ENCODE measurements at regions not wholly inside any gene's neighbourhood (a gene's known extent, or its start where the extent isn't known, plus 50 kb on each side); places are given as distances from the start of the nearest gene placed in this dataset.

DNA sequence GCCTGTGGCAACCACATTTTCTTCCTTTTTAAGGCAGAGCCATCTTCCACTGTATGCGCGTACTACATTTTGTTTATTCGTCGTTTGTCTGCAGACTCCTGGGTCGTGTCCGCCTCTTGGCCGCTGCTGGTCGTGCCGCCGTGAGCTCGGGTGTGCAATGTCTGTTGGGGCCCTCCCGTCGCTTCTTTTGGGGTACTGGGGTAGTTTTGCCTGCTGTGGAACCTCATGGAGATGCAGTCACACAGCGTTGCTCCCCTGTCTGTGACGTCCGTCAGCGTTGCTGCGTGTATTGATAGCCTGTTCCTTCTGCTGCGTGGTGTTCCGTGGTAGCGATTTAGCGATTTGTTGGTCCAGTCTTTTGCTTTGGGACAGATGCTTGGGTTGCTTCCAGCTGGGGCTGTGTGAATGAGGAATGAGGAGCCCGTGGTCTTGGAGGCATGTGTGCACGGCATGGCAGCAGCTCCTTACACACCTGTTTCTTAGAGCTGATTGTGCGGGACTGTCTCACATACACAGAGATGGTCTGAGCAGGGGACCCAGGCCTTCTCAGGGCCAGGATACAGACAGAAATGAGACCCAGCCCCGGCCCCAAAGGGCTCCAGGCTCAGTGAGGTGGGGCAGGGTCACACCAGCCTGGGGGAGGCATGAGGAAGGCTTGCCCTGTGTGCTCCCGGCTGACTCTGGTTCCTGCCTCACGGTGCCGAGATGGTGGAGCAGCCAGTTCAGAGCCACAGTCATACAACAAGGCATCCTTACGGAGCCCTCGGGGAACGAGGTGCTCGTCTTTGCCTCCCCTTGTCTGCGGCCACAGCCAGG lies 78.4 kb upstream of the GSE1 start:
- no peak for DNase-seq (ENCODE audit: low read depth in 1 of 2, low spot score in 1 of 2)
- in situ Hi-C loops (cut with HindIII; ENCODE audit: low pct_unique_long_range_greater_than_20kb, low sequenced_read_pairs) = no loop called here
- no peak for TF ChIP-seq JUND (IDR thresholded peaks at IDR 0.05; ENCODE audit: low read depth)

DNA sequence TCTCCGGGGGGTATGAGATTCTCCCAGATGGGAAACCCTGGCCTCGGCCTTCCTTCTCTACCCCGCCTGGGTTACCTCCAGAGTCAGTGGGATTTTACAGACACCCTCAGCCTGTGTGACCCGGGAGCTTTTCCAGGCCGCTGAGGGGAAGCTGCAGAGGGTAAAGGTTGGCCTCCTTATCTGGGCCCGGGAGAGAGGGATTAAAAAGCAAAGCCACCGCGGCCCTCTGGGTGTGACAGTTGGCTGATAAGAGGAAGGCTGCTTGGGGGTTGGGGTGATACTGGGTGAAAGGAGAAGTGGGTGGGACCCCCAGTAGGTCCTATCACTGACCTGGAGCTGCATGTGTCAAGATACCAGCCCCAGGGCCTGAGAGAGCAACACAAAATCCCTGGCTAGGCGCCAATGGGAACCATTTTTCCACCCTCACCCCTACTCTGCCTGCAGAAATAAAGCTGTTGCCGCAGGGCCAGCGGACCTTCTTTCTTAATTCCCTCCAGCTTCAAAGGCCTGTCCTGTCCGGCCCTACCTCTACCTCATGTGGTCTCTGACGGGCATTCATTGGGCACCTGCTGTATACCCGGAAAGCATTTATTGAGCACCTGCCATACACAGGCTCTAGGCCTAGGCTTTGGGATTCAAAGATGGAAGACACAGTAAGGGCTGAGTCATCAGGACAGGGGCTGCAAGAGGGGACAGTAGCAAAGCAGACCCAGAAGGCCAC lies 77.6 kb upstream of the GSE1 start:
- in situ Hi-C loops (cut with HindIII; ENCODE audit: low pct_unique_long_range_greater_than_20kb, low sequenced_read_pairs) = no loop called here
- no peak for DNase-seq (ENCODE audit: low read depth in 1 of 2, low spot score in 1 of 2)
- no peak for TF ChIP-seq JUND (IDR thresholded peaks at IDR 0.05; ENCODE audit: low read depth)

DNA sequence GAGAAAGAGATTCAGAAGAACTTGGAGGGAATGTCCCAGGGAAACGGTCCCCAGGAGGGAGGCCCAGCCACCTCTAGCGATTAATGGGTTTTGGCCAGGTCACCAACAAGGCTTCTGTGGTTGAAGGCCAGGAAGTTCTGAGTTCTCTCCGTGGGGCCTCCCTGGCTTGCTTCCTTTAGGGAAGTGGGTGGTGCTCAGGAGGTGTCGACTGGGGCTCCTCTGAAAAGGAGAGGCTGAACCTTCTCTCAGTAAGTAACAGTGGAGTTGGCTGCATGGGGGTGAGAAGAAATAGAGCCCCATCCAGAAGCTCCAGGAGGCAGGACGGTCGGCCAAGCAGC lies 77.1 kb upstream of the GSE1 start:
- in situ Hi-C loops (cut with HindIII; ENCODE audit: low pct_unique_long_range_greater_than_20kb, low sequenced_read_pairs) = no loop called here
- no peak for DNase-seq (ENCODE audit: low read depth in 1 of 2, low spot score in 1 of 2)
- no peak for TF ChIP-seq JUND (IDR thresholded peaks at IDR 0.05; ENCODE audit: low read depth)

DNA sequence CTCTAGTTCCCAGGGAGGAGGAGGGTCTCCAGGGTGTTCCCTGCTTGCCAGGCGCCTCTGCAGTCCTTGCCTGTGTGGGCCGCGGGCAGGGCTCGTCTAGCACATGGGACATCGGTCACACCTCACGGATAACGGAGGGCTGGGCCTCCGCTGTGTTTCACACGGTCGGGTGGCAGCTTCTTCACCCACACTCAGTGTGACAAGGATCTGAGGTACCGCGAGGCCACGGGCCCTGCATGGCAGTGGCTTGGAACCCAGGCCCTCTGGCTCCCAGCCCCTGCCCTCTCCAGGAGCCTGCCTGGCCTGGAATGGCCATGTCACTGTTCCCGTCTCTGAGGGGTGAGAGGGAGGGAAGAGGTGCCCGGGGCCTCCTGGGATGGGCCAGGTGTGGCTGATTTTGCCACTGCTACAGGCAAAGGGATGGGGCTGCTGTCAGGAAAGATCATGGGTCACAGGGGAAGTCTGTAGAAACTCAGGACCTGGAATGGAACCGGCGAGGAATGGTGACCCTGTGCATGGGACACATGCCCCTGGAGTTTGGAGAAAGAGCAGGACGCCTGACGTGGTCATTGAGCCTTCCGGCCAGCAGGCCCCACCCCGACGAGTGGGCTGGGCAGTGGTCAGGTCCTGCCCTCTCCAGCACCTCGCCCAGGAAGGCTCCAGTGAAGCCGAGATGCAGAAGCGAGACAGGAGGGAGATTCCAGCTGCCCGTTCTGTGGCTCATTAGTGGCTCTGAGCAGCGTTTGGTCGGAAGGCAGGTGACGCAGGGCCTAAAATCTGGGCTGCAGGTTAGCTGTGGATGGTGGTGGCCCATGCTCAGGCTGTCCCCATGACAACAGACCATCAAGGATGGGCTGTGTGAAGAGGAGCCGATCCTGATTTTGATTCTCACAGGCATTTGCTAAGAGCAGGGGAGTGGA lies 76.5 kb upstream of the GSE1 start:
- TF ChIP-seq JUND (IDR thresholded peaks at IDR 0.05; ENCODE audit: low read depth) = no peak
- in situ Hi-C loops (cut with HindIII; ENCODE audit: low pct_unique_long_range_greater_than_20kb, low sequenced_read_pairs) = no loop called here
- DNase-seq (ENCODE audit: low read depth in 1 of 2, low spot score in 1 of 2) = no peak

DNA sequence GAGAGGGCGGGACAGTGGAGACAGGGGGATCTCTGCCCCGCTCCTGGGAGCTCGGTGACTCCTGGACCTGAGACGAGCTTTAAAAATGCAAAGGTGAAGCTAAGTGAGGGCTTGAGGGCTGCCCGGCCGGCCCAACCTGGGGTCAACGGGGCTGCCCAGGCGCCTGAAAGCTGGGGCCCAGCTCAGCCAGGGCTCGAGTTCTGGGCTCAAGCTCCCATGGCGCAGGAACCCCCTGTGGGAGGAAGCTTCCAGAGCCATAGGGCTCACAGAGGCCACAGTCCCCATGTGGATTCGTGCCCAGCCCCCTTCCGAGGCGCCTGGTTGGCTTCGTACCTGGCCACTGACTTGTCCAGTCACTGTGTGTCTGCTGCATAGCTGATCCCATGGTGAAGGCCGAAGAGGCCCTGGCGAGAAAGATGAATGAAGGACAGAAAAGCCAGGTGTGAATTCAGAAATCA lies 75.8 kb upstream of the GSE1 start:
- no peak for TF ChIP-seq JUND (IDR thresholded peaks at IDR 0.05; ENCODE audit: low read depth)
- in situ Hi-C loops (cut with HindIII; ENCODE audit: low pct_unique_long_range_greater_than_20kb, low sequenced_read_pairs) = no loop called here

DNA sequence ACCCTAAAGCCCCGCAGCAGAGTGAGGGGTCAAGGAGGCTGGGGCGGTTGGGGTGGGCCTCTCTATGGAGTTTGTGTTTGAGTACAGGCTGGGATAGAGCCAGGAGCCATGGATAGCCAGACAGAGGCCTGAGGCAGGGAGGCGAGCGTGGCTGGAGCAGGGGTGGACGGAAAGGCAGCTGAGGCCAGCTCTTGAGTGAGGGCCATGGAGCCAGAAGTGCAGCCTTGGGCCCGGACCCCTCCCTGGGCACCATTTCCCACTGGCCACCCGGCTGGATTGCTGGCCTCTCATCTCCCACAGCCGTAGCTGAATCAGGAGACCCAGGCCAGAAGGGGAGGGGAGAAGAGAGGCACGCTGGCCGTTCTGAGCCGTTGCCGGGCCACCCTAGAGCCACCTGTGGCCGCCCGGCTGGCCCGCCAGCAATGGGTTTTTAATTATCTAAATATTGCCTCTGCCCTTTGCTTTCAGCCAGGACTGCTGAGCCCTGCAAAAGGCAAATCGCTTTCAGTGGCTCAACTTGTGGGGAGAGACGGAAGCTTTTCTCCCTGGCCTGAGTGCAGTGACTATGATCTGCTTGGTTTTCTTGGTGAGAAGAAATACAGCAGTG lies 75.2 kb upstream of the GSE1 start:
- no peak for DNase-seq (ENCODE audit: low read depth in 1 of 2, low spot score in 1 of 2)
- TF ChIP-seq JUND (IDR thresholded peaks at IDR 0.05; ENCODE audit: low read depth) = no peak
- in situ Hi-C loops (cut with HindIII; ENCODE audit: low pct_unique_long_range_greater_than_20kb, low sequenced_read_pairs) = no loop called here

More for the DNA sequence above, 75.8 kb upstream of the GSE1 start:
- no peak for DNase-seq (ENCODE audit: low read depth in 1 of 2, low spot score in 1 of 2)

DNA sequence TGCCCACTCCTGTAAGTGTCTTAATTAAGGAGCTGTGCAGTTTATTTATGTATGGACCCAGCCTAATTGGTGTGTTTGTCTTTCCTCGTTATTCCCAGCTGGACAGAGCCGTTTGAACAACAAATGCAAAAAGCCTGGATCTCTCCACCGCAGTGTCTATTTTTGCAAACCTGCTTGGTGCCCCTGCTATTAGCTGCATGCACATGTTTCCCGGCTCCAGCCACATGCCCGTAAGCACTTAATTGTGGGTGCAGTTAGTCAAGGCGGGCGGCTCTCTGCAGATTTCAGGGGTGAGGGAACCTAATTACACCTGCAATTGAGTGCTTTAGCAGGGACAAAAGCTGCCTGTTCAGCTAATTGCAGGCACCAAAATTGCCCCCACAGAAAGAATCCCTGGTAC lies 74.0 kb upstream of the GSE1 start:
- in situ Hi-C loops (cut with HindIII; ENCODE audit: low pct_unique_long_range_greater_than_20kb, low sequenced_read_pairs) = no loop called here
- DNase-seq (ENCODE audit: low read depth in 1 of 2, low spot score in 1 of 2) = no peak
- TF ChIP-seq JUND (IDR thresholded peaks at IDR 0.05; ENCODE audit: low read depth) = no peak

DNA sequence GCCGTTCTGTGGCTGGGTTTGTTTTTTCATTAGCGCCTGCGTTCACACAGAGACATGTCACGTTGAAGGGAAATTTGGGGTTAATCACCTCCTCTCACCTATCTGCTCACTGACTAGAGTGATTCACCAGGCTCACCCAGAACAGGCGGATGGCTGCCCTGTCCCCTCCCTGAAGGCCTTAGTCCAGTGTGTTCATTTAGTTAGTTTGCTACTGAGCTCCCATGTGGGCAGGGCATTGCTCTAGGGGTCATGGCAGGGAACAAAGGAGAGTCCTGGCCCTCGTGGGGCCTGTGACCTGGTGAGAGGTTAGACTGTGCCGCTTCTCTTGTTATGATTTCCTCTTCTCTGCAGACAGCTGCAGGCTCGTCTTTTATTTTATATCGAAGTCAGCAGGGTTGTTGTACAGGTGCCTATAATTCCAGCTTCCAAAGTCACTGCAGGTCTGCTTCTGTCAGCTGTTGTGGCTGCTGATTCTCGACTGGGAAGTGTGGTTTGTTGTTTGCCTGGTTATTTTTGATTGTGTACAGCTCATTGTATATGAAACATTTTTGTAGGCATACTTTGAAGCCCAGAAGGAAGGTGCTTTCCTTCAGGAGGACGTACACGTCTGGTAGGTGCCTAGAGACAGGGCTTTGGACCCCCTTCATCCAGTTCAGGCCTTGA lies 73.4 kb upstream of the GSE1 start:
- no peak for TF ChIP-seq JUND (IDR thresholded peaks at IDR 0.05; ENCODE audit: low read depth)
- in situ Hi-C loops (cut with HindIII; ENCODE audit: low pct_unique_long_range_greater_than_20kb, low sequenced_read_pairs) = no loop called here
- DNase-seq (ENCODE audit: low read depth in 1 of 2, low spot score in 1 of 2) = no peak

DNA sequence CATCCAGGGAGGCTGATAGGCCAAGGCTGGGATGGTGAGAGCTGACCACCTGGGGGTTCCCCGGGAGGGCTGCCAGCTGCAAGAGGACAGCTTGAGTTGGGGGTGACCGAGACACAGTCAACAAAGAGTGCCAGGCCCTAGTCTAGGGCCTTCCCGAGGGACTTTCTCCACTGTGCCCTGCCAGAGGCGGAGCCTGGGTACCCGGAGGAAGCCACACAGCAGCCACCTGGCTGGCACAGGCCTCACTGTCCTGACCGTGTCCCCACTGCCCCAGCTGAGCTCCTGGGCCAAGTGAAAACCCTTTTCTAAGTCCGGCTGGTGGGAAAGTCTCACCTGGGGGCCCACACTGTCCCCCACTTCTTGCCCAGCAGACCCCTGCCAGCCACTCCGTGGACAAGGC lies 71.9 kb upstream of the GSE1 start:
- no peak for DNase-seq (ENCODE audit: low read depth in 1 of 2, low spot score in 1 of 2)
- in situ Hi-C loops (cut with HindIII; ENCODE audit: low pct_unique_long_range_greater_than_20kb, low sequenced_read_pairs) = no loop called here
- TF ChIP-seq JUND (IDR thresholded peaks at IDR 0.05; ENCODE audit: low read depth) = no peak

DNA sequence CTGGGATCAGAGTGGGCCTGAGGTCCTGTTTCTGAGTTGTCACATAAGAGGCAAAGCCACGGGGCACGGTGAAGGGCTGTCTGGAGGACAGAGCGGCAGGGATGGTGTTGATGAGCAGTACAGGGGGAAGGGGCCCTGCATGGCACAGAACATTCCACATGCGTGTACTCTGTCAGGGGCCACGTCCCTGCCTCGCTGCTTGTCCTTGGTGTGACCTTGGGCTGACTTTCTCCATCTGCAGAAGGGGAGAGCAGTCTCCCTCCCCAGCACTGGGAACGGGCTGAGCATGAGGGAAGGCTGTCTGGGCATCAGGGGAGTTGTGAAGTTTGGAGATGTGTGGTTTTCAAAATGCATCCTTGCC lies 71.5 kb upstream of the GSE1 start:
- TF ChIP-seq JUND (IDR thresholded peaks at IDR 0.05; ENCODE audit: low read depth) = no peak
- DNase-seq (ENCODE audit: low read depth in 1 of 2, low spot score in 1 of 2) = no peak
- in situ Hi-C loops (cut with HindIII; ENCODE audit: low pct_unique_long_range_greater_than_20kb, low sequenced_read_pairs) = no loop called here

DNA sequence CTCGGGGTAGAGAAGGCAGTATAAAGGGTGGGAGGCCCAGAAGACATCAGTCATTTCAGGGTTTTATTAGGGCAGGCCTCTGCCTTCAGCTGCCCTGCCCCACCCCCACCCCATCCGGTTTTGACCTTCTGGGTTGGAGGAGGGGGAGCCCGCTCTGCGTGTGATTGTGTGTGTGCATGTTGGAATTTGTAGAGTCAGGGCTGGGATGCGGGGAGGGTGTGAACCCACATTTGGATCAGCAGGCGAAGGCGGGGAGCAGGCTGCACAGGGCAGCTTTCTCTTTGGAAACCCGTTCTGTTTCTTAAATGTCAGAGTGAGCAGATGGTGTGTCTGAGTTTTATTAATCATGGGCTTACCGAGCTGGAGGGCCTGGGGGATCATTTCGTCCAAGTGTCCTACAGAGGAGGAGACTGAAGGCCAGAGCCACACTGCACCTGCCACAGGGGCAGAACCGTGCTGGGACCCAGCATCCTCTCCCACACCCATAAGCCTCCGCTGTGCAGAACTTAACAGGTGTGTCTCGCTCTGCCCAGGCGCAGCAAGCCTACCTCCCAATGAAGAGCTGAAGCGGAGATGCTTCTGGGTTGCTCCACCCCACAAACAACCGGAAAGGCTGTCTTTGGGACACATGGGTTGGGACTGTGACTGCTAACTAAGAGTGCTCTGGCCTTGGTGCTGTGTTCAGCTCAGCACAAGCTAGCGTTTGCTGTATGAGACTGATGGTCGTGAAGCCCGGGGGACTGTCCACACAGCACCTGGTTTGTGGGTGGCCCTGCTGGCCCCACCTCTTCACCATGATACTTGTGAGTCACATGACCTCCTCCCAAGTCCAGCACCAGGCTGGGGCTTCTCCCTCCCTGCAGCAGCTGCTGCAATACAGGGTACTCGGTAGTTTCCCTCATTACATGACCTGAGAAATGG lies 70.9 kb upstream of the GSE1 start:
- TF ChIP-seq JUND (IDR thresholded peaks at IDR 0.05; ENCODE audit: low read depth) = no peak
- no peak for DNase-seq (ENCODE audit: low read depth in 1 of 2, low spot score in 1 of 2)
- in situ Hi-C loops (cut with HindIII; ENCODE audit: low pct_unique_long_range_greater_than_20kb, low sequenced_read_pairs) = no loop called here

All from T47D (cell line).